SHP77 (cell line): ENCODE measurements at regions not wholly inside any gene's neighbourhood (a gene's known extent, or its start where the extent isn't known, plus 50 kb on each side); places are given as distances from the start of the nearest gene placed in this dataset.

Source experiments
- DNase-seq, 2 experiments: peaks; one replicate each; lab custom pipeline; 2025; lab: John Stamatoyannopoulos, UW

DNA sequence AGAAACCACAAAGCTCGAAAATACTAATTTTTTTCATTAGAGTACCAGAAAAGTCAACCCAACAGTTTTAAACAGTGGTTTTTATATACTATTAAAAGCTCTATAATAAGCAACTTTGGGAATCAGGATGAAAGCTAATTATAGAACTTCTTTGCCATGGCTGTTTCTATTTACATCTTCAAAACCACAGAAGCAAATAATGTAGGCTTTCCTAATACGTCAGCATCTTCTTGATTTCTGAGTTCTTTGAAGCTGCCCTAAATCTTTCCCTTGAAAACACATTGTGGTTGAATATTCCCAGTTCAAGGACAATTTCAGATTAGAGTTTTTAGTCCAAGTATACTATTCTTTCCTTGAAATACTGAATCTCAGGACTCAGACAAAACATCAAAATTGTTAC is 460.2 kb upstream of the FAT1 start:
- no peak for DNase-seq

DNA sequence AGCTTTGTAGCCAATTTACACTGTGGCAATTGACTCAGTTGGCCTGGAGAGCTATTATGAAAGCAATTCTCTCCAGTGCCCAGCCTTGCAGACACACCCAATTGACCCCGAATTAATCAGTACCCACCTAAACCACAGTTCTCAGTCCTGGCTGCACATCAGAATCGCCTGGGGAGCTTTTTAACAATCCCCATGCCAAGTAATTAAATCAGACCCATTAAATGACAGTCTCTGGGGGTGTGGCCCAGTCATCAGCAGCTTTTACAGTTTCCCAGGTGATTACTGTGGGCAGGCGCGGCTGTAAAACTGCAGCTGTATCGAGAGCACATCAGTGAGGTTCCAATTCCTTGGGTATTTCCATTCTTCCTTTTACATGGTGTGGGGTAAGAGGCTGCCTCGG is 460.9 kb upstream of the FAT1 start:
- no peak for DNase-seq

DNA sequence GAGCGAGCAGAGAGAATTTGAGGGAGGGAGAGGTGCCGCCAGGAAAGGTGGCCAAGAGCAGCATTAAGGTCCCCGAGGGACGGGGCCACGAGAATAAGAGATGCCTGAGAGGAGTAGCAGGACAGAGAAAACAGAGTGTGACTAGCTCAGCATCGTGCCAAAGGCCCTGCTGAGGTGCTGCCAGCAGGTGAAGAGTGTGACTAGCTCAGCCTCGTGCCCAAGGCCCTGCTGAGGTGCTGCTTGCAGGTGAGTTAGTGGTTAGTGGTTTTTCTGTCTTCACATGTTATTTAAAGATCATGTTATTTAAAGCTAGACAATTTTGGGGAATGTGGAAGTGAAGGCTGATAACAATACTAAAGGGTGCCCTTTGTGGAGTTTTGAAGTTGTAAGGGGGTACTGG is 464.5 kb upstream of the FAT1 start:
- no peak for DNase-seq

DNA sequence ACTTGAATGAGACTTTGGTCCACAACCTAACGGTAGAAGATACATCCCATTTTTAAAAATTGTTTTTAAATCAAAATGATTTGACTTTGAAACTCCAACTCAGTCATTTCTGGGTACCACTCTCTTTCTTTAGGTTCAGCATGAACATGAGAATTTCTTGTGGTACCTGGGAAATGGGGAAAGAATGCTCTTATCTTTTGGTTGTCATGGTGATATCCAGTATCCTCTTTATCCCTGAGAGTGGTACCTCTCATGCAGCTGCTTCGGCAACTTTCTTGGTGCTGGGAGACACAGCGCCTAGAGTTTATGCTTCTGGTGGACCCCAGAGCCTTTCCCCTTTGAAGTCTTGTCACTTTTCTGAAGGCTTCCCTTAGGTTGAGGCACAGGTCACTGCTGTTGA is 465.1 kb upstream of the FAT1 start:
- DNase-seq: no peak

DNA sequence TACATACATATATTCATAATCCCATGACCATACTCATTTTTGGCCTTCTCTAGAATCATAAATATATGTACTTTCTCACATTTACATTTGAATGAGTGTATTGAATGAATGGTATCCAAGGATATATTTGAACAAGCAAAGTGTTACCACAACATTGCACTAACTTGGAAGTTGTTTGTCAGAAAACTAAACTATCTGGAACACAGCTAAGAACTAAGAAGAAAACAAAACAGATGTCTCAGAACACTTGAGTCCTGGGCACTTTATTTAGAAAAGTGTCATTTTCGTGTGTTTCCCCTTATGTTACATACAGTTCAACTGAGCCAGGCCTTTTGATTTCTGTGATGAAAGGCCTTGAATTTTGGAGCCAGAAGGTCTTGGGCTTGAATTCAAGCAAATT is 466.7 kb upstream of the FAT1 start:
- no peak for DNase-seq

DNA sequence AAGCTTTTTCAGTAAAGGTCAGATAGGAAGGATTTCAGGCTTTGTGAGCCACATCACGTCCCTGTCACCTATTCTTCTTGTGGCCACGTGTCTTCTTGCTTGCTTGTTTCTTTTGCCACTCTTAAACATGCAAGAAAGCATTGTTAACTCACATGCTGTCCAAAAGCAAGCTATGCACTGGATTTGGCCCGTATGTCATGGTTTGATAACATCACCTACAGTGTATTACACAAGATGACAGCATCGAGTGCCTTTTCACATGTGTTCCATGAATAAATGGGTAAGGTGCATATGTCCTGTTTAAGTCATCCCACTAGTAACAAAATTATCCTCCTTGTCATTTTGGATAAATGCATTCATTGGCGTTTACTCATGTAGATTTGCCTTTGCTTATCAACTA is 468.0 kb upstream of the FAT1 start:
- no peak for DNase-seq

DNA sequence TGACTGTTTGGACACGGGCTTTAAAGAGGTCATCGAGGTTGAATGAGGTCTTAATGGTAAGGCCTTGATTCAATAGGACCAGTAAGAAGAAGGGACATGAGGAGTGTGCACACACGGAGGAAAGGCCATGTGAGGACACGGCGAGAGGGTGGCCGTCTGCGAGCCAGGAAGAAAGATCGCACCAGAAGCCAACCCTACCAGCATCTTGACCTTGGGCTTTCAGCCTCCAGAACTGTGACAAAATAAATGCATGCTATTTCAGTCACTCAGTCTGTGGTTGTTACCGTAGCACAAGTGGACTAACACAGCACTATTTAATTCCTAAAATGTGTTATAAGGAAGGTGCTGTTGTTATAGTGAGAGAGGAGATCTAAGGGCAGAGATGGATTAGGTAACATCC is 468.6 kb upstream of the FAT1 start:
- DNase-seq: no peak

DNA sequence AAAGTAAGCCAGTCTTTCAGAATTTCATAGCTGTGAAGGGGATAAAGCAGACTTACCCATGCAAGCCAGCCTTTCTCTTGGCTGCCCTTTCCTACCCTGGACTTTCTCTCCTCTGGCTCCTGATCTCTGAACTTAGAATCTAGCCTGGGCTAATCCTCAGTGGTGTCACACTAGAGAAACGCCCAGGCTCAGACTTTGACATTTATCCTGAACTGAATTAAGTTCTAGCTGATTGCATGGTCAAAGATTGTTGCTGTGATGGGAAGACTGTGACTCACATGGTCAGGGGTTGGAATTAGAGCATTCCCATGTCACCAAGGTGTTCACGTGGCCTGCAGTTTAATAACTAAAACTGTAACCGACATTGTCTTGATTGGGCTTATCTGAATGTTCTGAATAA is 469.5 kb upstream of the FAT1 start:
- DNase-seq: no peak

DNA sequence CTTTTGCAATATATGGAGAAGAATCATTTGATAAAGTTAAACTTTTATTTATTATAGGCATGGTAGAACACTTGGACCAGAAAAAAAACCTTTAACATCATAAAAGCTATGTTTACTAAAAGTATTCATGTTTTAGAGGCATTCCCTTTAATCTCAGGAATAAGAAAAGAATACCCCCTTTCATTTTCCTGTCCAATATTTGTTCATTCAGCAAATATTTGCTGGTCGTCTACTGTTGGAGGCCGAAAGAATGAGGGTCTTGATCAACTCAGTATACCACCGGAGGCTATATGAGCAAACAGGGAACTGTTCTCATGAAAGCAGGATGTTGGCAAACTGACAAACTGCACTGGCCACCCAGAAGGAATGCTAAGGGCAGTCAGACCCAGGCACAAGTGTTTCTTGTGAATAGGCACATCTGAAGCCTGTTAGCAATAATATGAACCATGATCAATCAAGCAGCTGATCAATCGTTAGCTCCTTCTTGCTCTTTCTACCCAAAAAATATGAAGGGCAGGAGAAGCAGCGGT is 480.8 kb upstream of the FAT1 start:
- no peak for DNase-seq

DNA sequence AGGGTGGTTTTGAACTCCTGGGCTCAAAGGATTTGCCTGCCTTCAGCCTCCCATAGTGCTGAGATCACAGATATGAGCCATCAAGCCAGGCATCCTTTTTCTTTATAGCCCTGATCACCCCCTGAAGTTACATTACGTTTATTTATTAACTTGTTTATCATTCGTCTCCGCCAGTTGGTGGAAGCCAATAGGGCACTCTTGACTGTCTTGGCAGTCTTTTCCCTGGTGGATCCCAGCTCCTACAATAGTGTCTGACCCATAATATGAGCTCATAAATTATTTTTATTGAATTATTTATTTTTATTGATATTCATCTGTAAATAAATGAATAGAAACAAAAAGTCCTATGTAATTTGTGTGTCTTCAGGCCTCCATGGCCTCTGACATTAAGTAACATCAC is 484.3 kb upstream of the FAT1 start:
- DNase-seq: no peak

DNA sequence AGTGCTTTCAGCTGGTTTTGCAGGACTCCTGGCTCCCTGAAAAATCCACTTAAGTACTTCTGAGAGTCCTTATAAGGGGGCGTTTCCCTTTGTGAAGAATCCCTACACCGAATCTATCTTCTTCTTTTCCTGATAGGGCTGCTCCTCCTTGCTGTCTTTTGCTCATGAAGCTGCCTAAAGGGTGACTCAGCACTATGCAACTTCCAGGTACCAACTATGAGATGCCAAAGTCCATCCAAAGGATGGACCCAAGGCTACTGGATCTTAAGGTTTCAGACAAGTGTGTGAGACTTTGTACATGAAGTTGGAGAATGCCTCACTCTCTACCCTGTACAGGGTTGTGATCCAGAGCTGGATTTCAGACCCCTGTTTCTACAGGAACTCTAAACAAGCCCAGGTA is 485.0 kb upstream of the FAT1 start:
- no peak for DNase-seq

DNA sequence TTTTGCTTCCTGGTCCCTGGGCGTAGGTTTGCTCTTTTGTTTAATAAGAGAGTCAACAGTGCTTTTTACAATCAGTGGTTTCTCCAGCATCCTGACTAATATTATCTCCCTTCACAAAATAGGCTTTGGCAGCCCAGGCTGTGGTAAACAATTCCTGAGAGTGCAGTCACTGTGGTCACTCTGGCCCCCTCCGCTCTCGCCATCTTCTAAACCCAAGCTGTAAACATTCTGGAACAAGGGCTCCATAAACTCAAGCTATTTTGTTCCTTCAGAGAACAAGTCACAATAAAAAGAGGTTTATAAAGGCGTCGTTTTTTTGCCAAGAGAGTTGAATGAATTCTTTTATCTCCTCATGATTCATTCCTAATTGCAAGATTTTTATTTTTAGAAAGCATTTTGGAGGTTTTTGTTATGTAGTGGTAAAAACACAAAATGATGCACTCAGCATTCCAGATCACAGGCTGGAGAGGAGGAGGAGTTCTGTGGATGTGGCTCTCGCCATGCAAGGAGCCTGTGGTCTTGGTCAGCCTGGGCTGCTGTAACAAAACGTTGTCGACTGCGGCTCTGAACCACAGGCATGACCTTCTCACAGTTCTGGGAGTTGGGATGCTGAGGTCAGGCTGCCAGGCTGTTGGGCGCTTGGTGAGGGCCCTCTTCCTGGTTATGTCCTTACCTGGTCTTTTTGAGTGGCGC is 486.4 kb upstream of the FAT1 start:
- no peak for DNase-seq

DNA sequence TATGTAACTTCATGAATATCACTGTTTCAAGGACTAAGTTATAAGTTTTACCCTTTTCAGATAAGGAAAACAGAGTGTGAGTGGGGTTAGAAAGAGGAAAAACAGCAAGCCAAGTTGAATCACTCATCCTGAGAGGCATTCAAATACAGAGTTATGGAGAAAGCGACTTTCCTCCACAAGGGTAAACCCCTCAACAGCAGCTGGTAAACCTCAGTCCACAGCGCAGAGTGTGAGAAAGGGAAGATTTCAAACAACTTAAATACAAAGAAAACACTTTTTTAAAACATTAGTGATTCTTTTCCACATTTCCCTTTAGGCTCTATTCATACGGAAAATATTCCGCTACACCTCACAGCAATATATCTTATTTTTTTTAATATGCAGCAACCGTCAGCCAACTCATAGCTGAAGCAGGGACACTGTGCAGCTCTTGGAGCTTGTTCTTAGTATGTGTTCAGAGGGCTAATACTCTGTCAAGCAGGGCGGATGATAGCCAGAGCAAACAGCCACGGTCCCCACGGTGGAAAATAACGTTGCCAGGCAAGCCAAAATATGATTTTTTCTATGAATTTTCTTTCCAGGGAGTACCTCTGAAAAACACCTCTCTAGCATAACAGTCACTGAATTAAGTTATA is 488.9 kb upstream of the FAT1 start:
- DNase-seq: no peak

DNA sequence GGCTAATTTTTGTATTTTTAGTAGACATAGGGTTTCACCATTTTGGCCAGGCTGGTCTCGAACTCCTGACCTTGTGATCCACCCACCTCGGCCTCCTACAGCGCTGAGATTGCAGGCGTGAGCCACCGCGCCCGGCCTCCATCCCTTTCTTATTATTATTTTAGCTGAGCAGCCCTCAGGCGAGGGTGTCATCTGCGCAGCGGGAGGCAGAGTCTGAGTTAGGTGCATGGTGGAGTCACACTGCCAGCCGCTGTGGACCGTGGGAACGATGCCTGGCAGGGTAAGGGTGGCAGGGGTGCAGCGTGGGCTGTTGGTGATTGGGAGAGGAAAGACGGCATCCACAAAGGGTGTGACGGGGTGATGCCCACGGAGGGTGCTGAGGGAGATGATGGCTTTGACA is 491.8 kb upstream of the FAT1 start:
- no peak for DNase-seq

DNA sequence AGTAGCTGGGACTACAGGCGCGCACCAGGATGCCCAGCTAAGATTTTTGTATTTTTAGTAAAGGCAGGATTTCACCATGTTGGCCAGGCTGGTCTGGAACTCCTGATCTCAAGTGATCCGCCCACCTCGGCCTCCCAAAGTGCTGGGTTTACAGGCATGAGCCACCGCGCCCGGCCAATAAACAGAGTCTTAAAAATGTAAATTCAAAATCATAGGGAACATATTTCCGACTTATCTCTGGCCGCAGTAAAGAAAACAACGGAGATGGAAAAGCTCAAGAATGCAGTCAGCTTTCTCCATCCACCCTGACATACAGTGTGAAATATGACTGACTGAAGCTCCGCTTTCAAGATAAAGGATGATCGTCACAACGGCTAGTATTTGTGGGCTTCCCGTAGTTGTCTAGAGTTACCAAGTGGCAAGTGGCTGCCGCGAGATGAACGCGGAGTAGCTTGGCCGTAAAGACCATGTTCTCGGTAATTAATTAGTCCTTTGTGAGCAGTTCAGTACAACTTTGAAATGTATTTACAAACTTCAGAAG is 495.1 kb upstream of the FAT1 start:
- DNase-seq: no peak

DNA sequence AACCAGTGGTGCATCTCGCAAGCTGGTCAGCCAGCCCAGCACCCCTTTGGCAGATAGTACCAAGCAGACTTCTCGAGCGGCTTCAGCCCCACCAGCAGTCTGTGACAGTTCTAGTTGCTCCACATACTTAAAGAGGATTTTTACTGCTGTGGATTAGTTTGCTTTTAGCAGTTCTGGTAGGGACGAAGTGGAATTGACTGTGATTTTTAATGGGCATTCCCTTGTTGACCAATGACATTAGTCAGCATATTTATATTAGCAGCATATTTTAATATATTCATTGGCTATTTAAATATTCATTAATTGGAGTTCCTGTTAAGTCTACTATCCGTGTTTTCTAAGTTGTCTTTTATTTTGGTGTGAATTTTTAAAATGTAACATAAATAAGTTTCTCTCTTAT is 500.9 kb upstream of the FAT1 start:
- DNase-seq: no peak

DNA sequence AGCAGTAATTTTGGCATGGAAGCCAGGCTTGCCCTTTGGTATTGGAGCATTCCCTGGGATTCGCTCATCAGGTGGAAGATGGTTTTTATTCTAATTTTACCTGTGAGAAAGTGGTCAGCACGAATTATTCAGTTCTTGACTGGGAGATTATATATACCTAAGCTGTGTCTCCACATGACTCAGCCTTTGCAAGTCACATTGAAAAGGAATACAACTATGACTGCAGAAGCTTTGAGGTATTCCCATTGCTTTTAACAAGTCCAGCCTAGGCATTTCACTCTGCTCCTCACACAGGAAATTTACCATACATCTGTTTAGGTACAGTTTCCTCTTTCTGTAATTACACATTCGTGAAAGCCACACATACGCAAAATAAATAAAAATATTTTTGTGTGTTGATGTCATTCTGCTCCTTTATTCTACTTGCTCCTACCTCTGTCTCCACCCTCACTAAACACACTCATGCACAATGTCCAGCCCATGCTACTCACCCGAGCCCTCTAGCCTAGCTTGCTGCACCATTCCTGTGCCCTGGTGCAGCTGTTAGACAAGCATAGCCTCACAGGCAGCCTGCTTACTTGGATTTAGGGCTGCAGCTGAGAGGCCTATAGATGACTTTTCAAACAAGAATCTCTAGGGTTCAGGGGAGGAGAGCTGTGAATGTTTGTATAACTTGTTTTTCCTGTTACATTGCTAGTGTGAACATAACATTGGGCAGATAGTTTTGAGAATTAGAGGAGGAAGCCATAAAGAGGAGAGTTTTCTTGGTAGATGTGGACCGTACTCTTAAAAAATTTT is 504.4 kb upstream of the FAT1 start:
- DNase-seq: no peak

DNA sequence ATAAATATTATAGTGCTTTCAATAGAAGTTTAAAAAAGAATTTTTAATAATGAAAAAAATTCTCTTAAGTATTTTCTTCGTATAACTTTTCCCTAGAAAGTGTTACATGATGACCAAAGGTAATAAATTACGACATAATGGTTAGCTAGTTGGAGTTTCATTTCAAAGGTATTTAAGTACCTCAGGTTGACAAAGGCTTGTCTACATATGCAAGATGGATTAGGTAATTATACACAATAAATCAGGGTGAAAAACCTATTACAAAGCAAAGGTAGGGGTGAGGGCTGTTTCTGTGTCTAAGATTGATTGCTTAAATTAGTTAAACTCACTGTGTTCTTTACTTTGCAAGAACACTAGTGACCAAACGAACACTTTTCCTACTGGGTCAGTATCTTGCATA is 508.5 kb upstream of the FAT1 start:
- DNase-seq: no peak

DNA sequence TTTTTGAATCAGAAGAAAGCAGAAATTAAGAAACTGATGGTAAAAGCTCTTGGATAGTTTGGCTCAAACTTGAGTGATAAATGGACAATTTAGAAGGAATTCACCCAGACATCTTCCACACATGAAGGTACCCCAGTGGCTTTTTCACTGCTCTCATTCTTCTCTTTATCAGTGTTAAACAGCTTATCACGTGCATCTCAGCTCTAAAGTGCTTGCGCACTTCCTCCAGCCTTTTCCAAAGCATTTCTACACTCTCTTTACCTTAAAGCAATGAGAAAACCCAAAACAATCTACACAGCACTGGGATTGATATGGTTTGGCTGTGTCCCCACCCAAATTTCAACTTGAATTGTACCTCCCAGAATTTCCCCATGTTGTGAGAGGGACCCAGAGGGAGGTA is 509.1 kb upstream of the FAT1 start:
- DNase-seq: no peak

DNA sequence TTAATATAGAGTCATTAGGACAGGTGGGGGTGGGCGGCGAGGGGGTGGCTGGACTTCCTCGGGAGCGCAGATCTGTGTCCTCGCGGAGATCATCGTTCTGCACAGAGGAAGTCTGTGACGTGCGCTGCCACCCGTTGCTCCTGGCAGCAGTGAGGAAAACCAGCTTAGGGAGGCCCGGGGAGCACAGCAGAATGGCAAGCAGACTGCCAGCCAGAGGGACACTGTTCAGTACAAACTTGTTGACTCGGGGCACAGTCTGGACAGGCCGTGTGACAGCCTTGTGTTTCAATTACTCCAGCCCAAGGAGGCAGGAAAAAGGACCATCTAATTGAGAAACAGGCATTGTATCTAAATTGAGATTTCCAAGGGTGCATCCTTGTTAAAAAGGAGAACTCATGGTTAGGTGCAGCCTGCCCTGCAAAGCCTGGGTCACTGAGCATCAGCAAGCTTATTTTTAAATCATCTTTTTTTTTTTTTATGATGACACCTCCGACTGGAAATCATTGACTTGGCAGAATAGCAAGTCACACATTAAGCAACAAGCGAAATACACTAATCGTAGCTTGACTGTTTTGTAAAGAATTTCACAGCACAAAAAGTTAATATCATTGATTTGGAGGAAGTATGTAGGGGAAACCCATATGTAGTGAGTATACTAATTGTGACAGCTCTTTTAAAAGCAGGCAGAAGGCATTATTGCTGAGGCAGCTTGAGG is 512.0 kb upstream of the FAT1 start:
- peak; percentile 62 to 87 for DNase-seq

DNA sequence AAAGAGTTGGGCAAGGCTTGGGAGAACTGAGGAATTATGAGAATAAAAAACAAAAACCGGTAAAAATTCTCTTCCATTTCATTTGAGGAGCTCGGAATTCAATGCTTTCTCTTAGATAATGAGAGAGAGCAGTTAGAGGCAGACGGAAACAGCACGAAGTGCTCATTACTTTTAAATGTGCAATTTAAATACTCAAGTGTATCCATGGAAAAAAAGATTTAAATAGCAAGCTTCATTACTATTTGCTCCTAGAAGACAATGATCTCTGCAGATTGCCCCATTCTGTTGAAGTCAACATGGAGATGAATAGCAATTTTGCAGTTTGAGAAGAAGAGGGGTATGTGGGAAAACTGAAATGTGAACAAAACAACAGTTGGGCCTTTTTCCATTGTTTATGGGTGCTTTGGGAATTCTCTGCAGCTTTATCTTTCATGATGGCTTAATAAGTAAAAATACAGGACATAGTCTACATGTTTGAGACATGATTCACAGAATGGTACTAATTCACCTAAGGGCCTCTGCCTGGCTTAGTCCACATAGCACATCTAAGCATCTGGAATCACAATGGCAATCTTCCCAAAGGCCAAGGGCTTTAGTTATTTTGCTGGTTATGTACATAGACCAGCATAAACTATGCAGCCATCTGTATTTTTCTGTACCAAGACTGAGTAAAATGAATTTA is 512.7 kb upstream of the FAT1 start:
- DNase-seq: no peak

DNA sequence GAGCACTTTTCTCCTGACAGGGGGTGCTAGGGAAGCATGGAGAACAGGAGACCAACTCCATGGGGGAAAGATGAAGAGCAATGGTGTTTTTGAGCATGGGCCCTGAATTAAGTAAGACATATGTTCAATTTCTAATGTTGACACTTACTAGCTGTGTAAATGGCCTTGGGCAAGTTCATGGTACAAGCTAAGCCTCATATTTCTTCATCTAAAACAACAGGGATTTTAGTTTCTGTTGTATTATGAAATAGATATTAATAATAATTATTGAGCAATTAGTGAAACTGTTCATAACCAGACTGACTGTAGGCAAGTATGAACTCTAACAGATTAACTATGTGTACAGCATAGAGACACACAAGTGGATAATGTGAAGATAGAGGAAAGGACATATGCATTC is 515.0 kb upstream of the FAT1 start:
- DNase-seq: no peak
